Body of pancreas (tissue), 4 donors: ENCODE measurements at regions not wholly inside any gene's neighbourhood (a gene's known extent, or its start where the extent isn't known, plus 50 kb on each side); places are given as distances from the start of the nearest gene placed in this dataset.

Experiments used
- ATAC-seq: fragments of 150-250 bp; one replicate; pipeline ENCODE4 v1.9.1; 2016
- DNase-seq, 4 donors: peaks; one replicate each; pipeline ENCODE4 v3.0.0-alpha.2; 2019
- H3K27ac ChIP-seq, 4 donors: fragments of 200-600 bp; sonication (generic); 1 replicate in 3 of 4; 2 replicates in 1 of 4; pipeline versions ENCODE4 v1.5.1 to v1.6.1; 2016 to 2019; ENCODE audit warnings: mild to moderate bottlenecking in 1 of 4, mixed read lengths in 1 of 4, moderate library complexity in 1 of 4
- H3K27me3 ChIP-seq, 2 donors: fragments of 200-600 bp; sonication (generic); one replicate each; pipeline ENCODE4 v1.6.0; 2016; ENCODE audit warnings: mild to moderate bottlenecking in 1 of 2
- H3K36me3 ChIP-seq, 2 donors: fragments of 200-600 bp; sonication (generic); replicated peaks in 1 of 2; 2 replicates each; pipeline ENCODE4 v1.5.1; 2016; ENCODE audit warnings: low read depth in 2 of 2; ENCODE audit not compliant: insufficient read depth in 1 of 2
- H3K4me1 ChIP-seq: fragments of 200-600 bp; sonication (generic); one replicate; pipeline ENCODE4 v1.6.0; 2016
- H3K4me3 ChIP-seq, 2 donors: fragments of 200-600 bp; sonication (generic); 1 replicate in 1 of 2; 2 replicates in 1 of 2; pipeline ENCODE4 v1.5.1; 2016 to 2019
- H3K9me3 ChIP-seq, 3 donors: fragments of 200-600 bp; sonication (generic); 1 replicate in 2 of 3; 2 replicates in 1 of 3; pipeline ENCODE4 v1.5.1; 2016
- POLR2A ChIP-seq, 3 donors: fragments of 450-650 bp; IDR thresholded peaks; one replicate each; pipeline ENCODE4 v1.6.1; 2016; ENCODE audit warnings: antibody characterized with exemption in 3 of 3, mild to moderate bottlenecking in 2 of 3
- WGBS, 2 donors: methylation state at CpG; one replicate each; pipeline ENCODE4 v1.1.5; 2017; 5-methylcytosine and 5-hydroxymethylcytosine counted together
- intact Hi-C: fragments of 100-400 bp; cut with DNase I; formaldehyde crosslinking; loops from one replicate; pipeline ENCODE4 v1.15.1; 2023
- TF ChIP-seq, protein P1 (sequence below), 7 experiments: fragments of 450-650 bp in 4 of 7; fragments of 200-600 bp in 3 of 7; sonication (generic) in 3 of 7; IDR thresholded peaks; one replicate each; pipeline ENCODE4 v1.5.1; 2016 to 2019; ENCODE audit warnings: antibody characterized with exemption in 7 of 7

DNA sequence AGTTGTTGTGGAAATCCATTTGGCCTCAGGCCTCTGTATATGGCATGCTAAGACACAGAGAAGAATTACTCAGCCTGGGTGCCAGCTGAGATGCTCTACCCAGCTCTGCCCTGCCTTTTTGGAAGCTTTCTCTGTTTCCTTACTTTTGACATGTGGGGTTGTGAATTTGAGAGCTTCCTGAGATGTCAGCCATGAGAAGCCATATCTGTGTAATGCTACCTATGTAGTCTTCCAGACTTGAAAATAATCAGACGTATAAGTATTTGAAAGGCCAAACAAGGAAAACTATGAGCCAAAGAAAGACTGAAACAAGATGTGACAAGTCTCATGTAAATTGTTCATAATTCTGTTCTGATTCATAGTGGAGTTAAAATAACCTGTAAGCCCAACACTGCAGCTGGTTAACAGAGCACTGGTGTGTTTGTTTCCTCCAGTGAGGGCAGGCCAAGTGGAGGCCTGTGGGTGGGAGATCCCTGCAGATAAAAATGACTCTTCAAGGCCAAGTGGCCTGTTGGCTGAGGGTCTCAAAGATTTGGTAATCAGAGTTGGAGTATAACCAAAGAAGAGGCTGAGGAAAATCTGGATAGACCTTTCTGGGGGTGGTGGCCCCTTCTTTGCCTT lies 94.0 kb downstream of the TMX1 start:
- H3K4me1 ChIP-seq = no peaks in the 10 kb centered on the region
- DNase-seq (peak in 1 of 4 donors; percentile 18), ATAC-seq (no peak)
- WGBS, 2 donors = 85% methylated on average over 1 of the region's 1 CpG
- H3K27me3 ChIP-seq = no peaks in the 10 kb centered on the region
- no peaks in the 10 kb centered on the region for H3K36me3 ChIP-seq
- no peaks in the 10 kb centered on the region for H3K9me3 ChIP-seq
- TF ChIP-seq, protein P1, sequence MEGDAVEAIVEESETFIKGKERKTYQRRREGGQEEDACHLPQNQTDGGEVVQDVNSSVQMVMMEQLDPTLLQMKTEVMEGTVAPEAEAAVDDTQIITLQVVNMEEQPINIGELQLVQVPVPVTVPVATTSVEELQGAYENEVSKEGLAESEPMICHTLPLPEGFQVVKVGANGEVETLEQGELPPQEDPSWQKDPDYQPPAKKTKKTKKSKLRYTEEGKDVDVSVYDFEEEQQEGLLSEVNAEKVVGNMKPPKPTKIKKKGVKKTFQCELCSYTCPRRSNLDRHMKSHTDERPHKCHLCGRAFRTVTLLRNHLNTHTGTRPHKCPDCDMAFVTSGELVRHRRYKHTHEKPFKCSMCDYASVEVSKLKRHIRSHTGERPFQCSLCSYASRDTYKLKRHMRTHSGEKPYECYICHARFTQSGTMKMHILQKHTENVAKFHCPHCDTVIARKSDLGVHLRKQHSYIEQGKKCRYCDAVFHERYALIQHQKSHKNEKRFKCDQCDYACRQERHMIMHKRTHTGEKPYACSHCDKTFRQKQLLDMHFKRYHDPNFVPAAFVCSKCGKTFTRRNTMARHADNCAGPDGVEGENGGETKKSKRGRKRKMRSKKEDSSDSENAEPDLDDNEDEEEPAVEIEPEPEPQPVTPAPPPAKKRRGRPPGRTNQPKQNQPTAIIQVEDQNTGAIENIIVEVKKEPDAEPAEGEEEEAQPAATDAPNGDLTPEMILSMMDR (IDR thresholded peaks at IDR 0.05) = no peak
- no peak for TF ChIP-seq POLR2A (IDR thresholded peaks at IDR 0.05)
- intact Hi-C loops = no loop called here
- no peak overlapping the region for H3K4me3 ChIP-seq
- H3K27ac ChIP-seq = no peak overlapping the region

DNA sequence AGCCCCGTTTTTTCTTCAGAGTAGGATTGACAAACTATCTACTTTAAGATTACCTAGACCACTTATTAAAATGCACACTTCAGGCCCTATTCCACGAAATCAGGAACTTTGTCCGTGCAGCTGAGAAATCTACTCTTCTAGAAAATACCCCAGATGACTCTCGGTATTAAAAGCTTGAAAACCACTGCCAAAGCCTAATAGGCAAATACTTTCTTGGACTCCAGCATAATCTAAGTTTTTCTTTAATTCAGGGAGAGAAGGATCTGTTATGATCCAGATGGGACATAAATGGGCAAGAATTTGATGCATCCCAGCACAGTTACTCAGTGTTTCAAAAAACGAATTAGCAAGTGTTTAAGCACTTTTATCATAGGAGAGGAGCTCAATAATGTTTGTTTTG lies 94.5 kb downstream of the TMX1 start:
- TF ChIP-seq POLR2A (IDR thresholded peaks at IDR 0.05) = no peak
- H3K36me3 ChIP-seq = no peaks in the 10 kb centered on the region
- H3K9me3 ChIP-seq = no peaks in the 10 kb centered on the region
- no peak overlapping the region for H3K27ac ChIP-seq
- no peaks in the 10 kb centered on the region for H3K4me1 ChIP-seq
- no peak for DNase-seq
- no peak overlapping the region for H3K4me3 ChIP-seq
- 73 to 75% methylated on average over 5 of the region's 5 CpGs for WGBS, 2 donors
- intact Hi-C loops = no loop called here
- no peaks in the 10 kb centered on the region for H3K27me3 ChIP-seq
- ATAC-seq = no peak

DNA sequence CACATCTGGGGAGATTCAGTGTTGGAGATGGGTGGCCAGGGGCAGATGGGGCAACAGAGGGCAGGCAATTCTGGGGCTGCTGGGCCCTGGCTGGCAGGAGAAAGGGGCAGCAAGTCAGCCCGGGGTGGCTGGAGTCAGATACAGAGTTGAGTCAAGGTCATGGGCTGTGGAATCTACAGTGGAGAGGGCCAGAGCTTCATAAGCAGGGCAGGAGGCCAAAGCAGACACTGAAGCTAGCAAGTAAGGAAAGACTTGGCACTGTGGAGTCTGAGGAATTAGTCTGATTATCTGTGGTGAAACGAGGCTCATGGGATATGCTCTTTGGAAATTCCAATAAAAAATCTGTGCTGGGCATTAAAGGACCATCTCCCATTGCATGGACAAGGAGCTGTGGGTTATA lies 95.5 kb downstream of the TMX1 start:
- Histone ChIP-seq H3K36me3 (no peaks in the 10 kb centered on the region), H3K4me1 (no peaks in the 10 kb centered on the region), H3K4me3 (no peak overlapping the region), H3K9me3 (no peaks in the 10 kb centered on the region), H3K27me3 (no peaks in the 10 kb centered on the region), H3K27ac (no peak overlapping the region)
- DNase-seq = peak in 3 of 4 donors; percentile 18 to 33 (median 32)
- intact Hi-C loops = no loop called here
- WGBS, 2 donors = 13 to 23% methylated on average over 2 of the region's 2 CpGs
- no peak for TF ChIP-seq POLR2A (IDR thresholded peaks at IDR 0.05)
- TF ChIP-seq, protein P1 (IDR thresholded peaks at IDR 0.05) = no peak
- ATAC-seq = no peak

DNA sequence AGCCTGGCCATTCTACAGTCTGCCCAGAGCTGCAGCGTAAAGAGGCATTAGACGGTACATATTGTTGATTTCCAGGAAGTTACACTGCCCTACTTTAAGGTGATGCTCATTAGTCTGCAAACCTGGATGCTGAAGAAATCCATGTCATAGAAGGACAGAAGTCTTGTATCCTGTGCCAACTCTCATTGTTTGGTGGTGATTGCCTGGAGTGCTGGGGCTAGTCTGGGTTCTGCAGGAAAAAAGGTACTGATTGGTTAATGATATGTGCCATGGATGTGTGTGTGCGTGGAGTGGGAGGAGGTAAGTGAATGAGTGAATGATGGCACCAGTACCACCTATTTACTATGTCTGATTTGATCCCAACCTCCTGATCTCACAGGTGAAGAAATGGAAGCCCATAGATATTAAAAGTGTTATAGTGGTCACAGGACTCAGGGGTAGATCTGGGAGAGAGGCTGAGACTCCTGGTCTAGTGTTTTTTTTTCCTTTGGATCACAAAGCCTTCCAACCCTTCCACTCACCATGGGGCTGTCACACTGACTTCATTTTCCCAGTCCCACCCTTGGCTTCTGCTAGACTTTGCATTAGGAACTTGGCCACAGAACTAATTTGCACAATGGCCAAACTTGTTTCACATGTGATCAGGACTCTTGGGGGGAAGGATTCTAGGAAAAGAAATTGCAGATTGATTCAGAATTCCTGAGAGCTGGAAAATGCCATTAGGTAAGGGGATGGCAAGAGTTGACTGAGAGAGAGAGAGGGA lies 96.1 kb downstream of the TMX1 start:
- Histone ChIP-seq H3K4me3 (no peak overlapping the region), H3K4me1 (no peaks in the 10 kb centered on the region), H3K9me3 (no peaks in the 10 kb centered on the region), H3K27ac (no peak overlapping the region), H3K36me3 (no peaks in the 10 kb centered on the region), H3K27me3 (no peaks in the 10 kb centered on the region)
- no peak for ATAC-seq
- intact Hi-C loops = no loop called here
- no peak for TF ChIP-seq POLR2A (IDR thresholded peaks at IDR 0.05)
- TF ChIP-seq, protein P1 (IDR thresholded peaks at IDR 0.05) = no peak
- DNase-seq = no peak
- 83 to 95% methylated on average over 3 of the region's 3 CpGs for WGBS, 2 donors

DNA sequence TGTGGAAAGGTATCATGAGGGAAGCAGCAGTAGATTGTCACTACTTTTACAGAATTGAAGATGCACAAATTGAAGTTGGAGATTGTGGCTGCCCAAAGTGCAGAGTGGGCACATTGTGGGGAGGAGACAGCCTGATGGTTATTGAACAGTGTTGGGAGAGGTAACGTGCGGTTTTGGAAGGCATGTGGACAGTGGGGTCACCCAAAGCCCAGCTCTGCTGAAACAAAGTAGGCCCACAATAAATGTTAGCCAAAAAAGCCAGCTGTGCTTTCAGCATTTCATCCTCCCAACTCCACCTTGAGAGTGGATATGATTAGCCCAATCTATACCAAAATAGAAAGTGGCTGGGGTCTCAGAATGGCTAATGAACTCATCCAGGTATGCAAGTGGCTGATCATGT lies 96.7 kb downstream of the TMX1 start:
- no peaks in the 10 kb centered on the region for H3K4me1 ChIP-seq

More for the DNA sequence above, 96.7 kb downstream of the TMX1 start:
- no peaks in the 10 kb centered on the region for H3K27me3 ChIP-seq
- intact Hi-C loops = no loop called here
- H3K36me3 ChIP-seq = no peaks in the 10 kb centered on the region
- no peak for DNase-seq
- H3K4me3 ChIP-seq = no peak overlapping the region
- H3K9me3 ChIP-seq = no peaks in the 10 kb centered on the region
- TF ChIP-seq, protein P1 (IDR thresholded peaks at IDR 0.05) = no peak
- TF ChIP-seq POLR2A (IDR thresholded peaks at IDR 0.05) = no peak
- 82 to 85% methylated on average over 2 of the region's 2 CpGs for WGBS, 2 donors
- H3K27ac ChIP-seq = no peak overlapping the region
- ATAC-seq = no peak
